ENCODE measurements at regions not wholly inside any gene's neighbourhood (a gene's known extent, or its start where the extent isn't known, plus 50 kb on each side); places are given as distances from the start of the nearest gene placed in this dataset.

DNA sequence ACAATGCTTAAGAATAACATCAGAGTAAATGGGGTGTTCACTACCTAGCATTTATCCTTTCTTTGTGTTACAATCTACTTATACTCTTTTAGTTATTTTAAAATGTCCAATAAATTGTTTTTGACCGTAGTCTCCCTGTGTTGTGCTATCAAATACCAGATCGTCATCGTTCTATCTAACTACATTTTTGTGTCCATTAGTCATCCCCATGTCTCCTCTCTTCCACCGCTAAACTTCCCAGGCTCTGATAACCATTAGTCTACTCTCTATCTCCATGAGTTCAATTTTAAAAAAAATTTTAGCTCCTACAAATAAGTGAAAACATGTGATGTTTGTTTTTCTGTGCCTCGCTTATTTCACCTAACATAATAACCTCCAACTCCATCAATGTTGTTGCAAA is 381.9 kb downstream of the PRDM5 start:
- Histone ChIP-seq H3K36me3 (replicated peaks in 1 of 2; ENCODE audit: control insufficient read depth in 1 of 2, insufficient read depth in 2 of 2, low read length in 2 of 2) (no peaks in the 10 kb centered on the region), H3K4me2 (ENCODE audit: low read depth, low read length) (no peak overlapping the region), H4K20me1 (ENCODE audit: insufficient read depth, low read length) (no peaks in the 10 kb centered on the region), H3K27me3 (ENCODE audit: control insufficient read depth in 1 of 2, insufficient read depth in 2 of 2, low read length in 2 of 2) (no peaks in the 10 kb centered on the region), H2AFZ (ENCODE audit: low read length) (no peak overlapping the region), H3K4me3 (replicated peaks in 1 of 3; ENCODE audit: insufficient read depth in 1 of 3, low read depth in 2 of 3, low read length in 3 of 3) (no peak overlapping the region), H3K9ac (ENCODE audit: insufficient read depth, low read depth, low read length) (no peak overlapping the region), H3K27ac (ENCODE audit: extremely low read length, insufficient read depth, low read length) (no peak overlapping the region), H3K79me2 (ENCODE audit: insufficient read depth, low read length) (no peaks in the 10 kb centered on the region), H3K4me1 (ENCODE audit: insufficient read depth, low read length) (no peaks in the 10 kb centered on the region), H3K9me3 (ENCODE audit: low read length) (0 out of 2 replicates have a peak, but pooled peaks cover 4% of the 10 kb centered on the region)
- intact Hi-C loops (cut with micrococcal nuclease; ENCODE audit: unreplicated experiment): no loop called here
- CTCF ChIA-PET (ENCODE audit: low intra/inter-chr PET ratio, low total read pairs): no interaction called here
- BruUV-seq (replicated peaks): no TSS peak
- no peak for FAIRE-seq
- POLR2A ChIA-PET: no interaction called here
- 36% methylated on average over 5 of the region's 5 CpGs for WGBS (ENCODE audit: low lambda C conversion rate)
- no peak for ATAC-seq
- in situ Hi-C loops (cut with HindIII; ENCODE audit: extremely low pct_ligation_motif_present, low pct_unique_long_range_greater_than_20kb): no loop called here
- no peak for DNase-seq (ENCODE audit: low spot score)
- TF ChIP-seq, protein P1, sequence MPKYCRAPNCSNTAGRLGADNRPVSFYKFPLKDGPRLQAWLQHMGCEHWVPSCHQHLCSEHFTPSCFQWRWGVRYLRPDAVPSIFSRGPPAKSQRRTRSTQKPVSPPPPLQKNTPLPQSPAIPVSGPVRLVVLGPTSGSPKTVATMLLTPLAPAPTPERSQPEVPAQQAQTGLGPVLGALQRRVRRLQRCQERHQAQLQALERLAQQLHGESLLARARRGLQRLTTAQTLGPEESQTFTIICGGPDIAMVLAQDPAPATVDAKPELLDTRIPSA (CRISPR knock-in tag; IDR thresholded peaks at IDR 0.05; ENCODE audit: borderline replicate concordance): no peak
- TF ChIP-seq ZNF382 (CRISPR knock-in tag; IDR thresholded peaks at IDR 0.05; ENCODE audit: borderline replicate concordance): no peak
- no peak for TF ChIP-seq HNF4G (IDR thresholded peaks at IDR 0.05; ENCODE audit: borderline replicate concordance, low read depth, low read length)
- TF ChIP-seq HNF4G (CRISPR knock-in tag; IDR thresholded peaks at IDR 0.05; ENCODE audit: borderline replicate concordance, low read depth): no peak
- no peak for TF ChIP-seq MIER2 (CRISPR knock-in tag; IDR thresholded peaks at IDR 0.05)
- TF ChIP-seq ZNF264 (CRISPR knock-in tag; IDR thresholded peaks at IDR 0.05): no peak
- no peak for TF ChIP-seq SP1 (IDR thresholded peaks at IDR 0.05)
- TF ChIP-seq SP1 (CRISPR knock-in tag; IDR thresholded peaks at IDR 0.05): no peak
- TF ChIP-seq, protein P2, sequence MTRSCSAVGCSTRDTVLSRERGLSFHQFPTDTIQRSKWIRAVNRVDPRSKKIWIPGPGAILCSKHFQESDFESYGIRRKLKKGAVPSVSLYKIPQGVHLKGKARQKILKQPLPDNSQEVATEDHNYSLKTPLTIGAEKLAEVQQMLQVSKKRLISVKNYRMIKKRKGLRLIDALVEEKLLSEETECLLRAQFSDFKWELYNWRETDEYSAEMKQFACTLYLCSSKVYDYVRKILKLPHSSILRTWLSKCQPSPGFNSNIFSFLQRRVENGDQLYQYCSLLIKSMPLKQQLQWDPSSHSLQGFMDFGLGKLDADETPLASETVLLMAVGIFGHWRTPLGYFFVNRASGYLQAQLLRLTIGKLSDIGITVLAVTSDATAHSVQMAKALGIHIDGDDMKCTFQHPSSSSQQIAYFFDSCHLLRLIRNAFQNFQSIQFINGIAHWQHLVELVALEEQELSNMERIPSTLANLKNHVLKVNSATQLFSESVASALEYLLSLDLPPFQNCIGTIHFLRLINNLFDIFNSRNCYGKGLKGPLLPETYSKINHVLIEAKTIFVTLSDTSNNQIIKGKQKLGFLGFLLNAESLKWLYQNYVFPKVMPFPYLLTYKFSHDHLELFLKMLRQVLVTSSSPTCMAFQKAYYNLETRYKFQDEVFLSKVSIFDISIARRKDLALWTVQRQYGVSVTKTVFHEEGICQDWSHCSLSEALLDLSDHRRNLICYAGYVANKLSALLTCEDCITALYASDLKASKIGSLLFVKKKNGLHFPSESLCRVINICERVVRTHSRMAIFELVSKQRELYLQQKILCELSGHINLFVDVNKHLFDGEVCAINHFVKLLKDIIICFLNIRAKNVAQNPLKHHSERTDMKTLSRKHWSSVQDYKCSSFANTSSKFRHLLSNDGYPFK (CRISPR knock-in tag; IDR thresholded peaks at IDR 0.05; ENCODE audit: borderline replicate concordance): no peak
- TF ChIP-seq ZNF543 (CRISPR knock-in tag; IDR thresholded peaks at IDR 0.05): no peak
- TF ChIP-seq, protein P3, sequence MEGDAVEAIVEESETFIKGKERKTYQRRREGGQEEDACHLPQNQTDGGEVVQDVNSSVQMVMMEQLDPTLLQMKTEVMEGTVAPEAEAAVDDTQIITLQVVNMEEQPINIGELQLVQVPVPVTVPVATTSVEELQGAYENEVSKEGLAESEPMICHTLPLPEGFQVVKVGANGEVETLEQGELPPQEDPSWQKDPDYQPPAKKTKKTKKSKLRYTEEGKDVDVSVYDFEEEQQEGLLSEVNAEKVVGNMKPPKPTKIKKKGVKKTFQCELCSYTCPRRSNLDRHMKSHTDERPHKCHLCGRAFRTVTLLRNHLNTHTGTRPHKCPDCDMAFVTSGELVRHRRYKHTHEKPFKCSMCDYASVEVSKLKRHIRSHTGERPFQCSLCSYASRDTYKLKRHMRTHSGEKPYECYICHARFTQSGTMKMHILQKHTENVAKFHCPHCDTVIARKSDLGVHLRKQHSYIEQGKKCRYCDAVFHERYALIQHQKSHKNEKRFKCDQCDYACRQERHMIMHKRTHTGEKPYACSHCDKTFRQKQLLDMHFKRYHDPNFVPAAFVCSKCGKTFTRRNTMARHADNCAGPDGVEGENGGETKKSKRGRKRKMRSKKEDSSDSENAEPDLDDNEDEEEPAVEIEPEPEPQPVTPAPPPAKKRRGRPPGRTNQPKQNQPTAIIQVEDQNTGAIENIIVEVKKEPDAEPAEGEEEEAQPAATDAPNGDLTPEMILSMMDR (CRISPR knock-in tag; IDR thresholded peaks at IDR 0.05): no peak
- no peak for TF ChIP-seq SUZ12 (IDR thresholded peaks at IDR 0.05; ENCODE audit: low read depth, low read length)
- TF ChIP-seq, protein P4, sequence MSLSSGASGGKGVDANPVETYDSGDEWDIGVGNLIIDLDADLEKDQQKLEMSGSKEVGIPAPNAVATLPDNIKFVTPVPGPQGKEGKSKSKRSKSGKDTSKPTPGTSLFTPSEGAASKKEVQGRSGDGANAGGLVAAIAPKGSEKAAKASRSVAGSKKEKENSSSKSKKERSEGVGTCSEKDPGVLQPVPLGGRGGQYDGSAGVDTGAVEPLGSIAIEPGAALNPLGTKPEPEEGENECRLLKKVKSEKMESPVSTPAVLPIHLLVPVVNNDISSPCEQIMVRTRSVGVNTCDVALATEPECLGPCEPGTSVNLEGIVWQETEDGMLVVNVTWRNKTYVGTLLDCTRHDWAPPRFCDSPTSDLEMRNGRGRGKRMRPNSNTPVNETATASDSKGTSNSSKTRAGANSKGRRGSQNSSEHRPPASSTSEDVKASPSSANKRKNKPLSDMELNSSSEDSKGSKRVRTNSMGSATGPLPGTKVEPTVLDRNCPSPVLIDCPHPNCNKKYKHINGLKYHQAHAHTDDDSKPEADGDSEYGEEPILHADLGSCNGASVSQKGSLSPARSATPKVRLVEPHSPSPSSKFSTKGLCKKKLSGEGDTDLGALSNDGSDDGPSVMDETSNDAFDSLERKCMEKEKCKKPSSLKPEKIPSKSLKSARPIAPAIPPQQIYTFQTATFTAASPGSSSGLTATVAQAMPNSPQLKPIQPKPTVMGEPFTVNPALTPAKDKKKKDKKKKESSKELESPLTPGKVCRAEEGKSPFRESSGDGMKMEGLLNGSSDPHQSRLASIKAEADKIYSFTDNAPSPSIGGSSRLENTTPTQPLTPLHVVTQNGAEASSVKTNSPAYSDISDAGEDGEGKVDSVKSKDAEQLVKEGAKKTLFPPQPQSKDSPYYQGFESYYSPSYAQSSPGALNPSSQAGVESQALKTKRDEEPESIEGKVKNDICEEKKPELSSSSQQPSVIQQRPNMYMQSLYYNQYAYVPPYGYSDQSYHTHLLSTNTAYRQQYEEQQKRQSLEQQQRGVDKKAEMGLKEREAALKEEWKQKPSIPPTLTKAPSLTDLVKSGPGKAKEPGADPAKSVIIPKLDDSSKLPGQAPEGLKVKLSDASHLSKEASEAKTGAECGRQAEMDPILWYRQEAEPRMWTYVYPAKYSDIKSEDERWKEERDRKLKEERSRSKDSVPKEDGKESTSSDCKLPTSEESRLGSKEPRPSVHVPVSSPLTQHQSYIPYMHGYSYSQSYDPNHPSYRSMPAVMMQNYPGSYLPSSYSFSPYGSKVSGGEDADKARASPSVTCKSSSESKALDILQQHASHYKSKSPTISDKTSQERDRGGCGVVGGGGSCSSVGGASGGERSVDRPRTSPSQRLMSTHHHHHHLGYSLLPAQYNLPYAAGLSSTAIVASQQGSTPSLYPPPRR (CRISPR knock-in tag; IDR thresholded peaks at IDR 0.05; ENCODE audit: borderline replicate concordance): no peak
- TF ChIP-seq FOXJ3 (CRISPR knock-in tag; IDR thresholded peaks at IDR 0.05; ENCODE audit: borderline replicate concordance): no peak
- no peak for TF ChIP-seq GABPB1 (CRISPR knock-in tag; IDR thresholded peaks at IDR 0.05)
- no peak for TF ChIP-seq MED8 (CRISPR knock-in tag; IDR thresholded peaks at IDR 0.05; ENCODE audit: insufficient replicate concordance)

All from HepG2 (cell line).